HepG2 (cell line): ENCODE measurements at regions not wholly inside any gene's neighbourhood (a gene's known extent, or its start where the extent isn't known, plus 50 kb on each side); places are given as distances from the start of the nearest gene placed in this dataset.

Source experiments
- ATAC-seq: fragments of 200-7000 bp; cut with Tn5 transposase; 3 replicates; pipeline ENCODE4 v1.9.1; 2020; ENCODE audit warnings: mild to moderate bottlenecking, moderate library complexity
- BruUV-seq: library from RNA; stranded (reverse); fragments of 400-500 nt; replicated peaks from 2 replicates; lab custom pipeline; 2021; lab: Mats Ljungman, UMichigan
- CTCF ChIA-PET: fragments of 300-600 bp; formaldehyde crosslinking; extraction: SDS; loops from one replicate; lab custom pipeline; 2021; ENCODE audit warnings: low total read pairs, inconsistent platforms, low intra/inter-chr PET ratio; lab: Yijun Ruan, JAX
- POLR2A ChIA-PET: fragments of 350-600 bp; sonication (Branson Sonifier 250); formaldehyde crosslinking; loops from one replicate; lab custom pipeline; 2020; ENCODE audit warnings: antibody characterized with exemption, inconsistent platforms; lab: Yijun Ruan, JAX
- DNase-seq: peaks from one replicate; pipeline ENCODE4 v3.0.0-alpha.2; 2015; ENCODE audit warnings: low spot score
- FAIRE-seq: peaks from 3 replicates; lab custom pipeline; 2011; peaks lifted over from hg19 to GRCh38; lab: Jason Lieb, UNC
- H2AFZ ChIP-seq: one replicate; pipeline ENCODE4 v1.6.1; 2011; ENCODE audit warnings: low read length, inconsistent platforms
- H3K27ac ChIP-seq: fragments of 300-600 bp; 3 replicates; pipeline ENCODE4 v1.8.0; 2011; ENCODE audit warnings: mixed run types, mild to moderate bottlenecking, mixed read lengths, low read length, inconsistent platforms; ENCODE audit not compliant: insufficient read depth; ENCODE audit errors: extremely low read length
- H3K27me3 ChIP-seq, 2 experiments: fragments of 200-600 bp in 1 of 2; 2 replicates in 1 of 2; 3 replicates in 1 of 2; pipeline versions ENCODE4 v1.6.0 to v1.8.0; 2011; ENCODE audit warnings: low read length in 2 of 2, mild to moderate bottlenecking in 2 of 2, moderate library complexity in 2 of 2, inconsistent platforms in 1 of 2; ENCODE audit not compliant: insufficient read depth in 2 of 2, control insufficient read depth in 1 of 2
- H3K36me3 ChIP-seq, 2 experiments: fragments of 200-600 bp in 1 of 2; replicated peaks in 1 of 2; 2 replicates in 1 of 2; 3 replicates in 1 of 2; pipeline versions ENCODE4 v1.5.1 to v1.8.0; 2011; ENCODE audit warnings: low read length in 2 of 2, inconsistent platforms in 1 of 2; ENCODE audit not compliant: insufficient read depth in 2 of 2, control insufficient read depth in 1 of 2
- H3K4me1 ChIP-seq: 2 replicates; pipeline ENCODE4 v1.5.1; 2012; ENCODE audit warnings: low read length, inconsistent platforms; ENCODE audit not compliant: insufficient read depth
- H3K4me2 ChIP-seq: 2 replicates; pipeline ENCODE4 v1.6.0; 2011; ENCODE audit warnings: low read depth, low read length, inconsistent platforms
- H3K4me3 ChIP-seq, 3 experiments: fragments of 200-600 bp in 1 of 3; sonication (generic), shearing (Covaris generic) in 1 of 3; replicated peaks in 1 of 3; 2 replicates each; pipeline ENCODE4 v1.5.1; 2011 to 2016; ENCODE audit warnings: low read length in 3 of 3, inconsistent platforms in 2 of 3, low read depth in 2 of 3, mild to moderate bottlenecking in 2 of 3, control low read depth in 1 of 3, mixed read lengths in 1 of 3; ENCODE audit not compliant: insufficient read depth in 1 of 3
- H3K79me2 ChIP-seq: one replicate; pipeline ENCODE4 v1.6.1; 2011; ENCODE audit warnings: low read length, inconsistent platforms; ENCODE audit not compliant: insufficient read depth
- H3K9ac ChIP-seq: 2 replicates; pipeline ENCODE4 v1.6.0; 2011; ENCODE audit warnings: mild to moderate bottlenecking, low read depth, low read length, inconsistent platforms; ENCODE audit not compliant: insufficient read depth
- H3K9me3 ChIP-seq: 2 replicates; pipeline ENCODE4 v1.5.1; 2012; ENCODE audit warnings: mild to moderate bottlenecking, low read length
- H4K20me1 ChIP-seq: 2 replicates; pipeline ENCODE4 v1.6.0; 2011; ENCODE audit warnings: inconsistent platforms, mild to moderate bottlenecking, low read length, moderate library complexity; ENCODE audit not compliant: insufficient read depth
- FOSL2 ChIP-seq: sonication (generic); formaldehyde crosslinking; IDR thresholded peaks from 2 replicates; pipeline ENCODE4 v1.4.0; 2020; ENCODE audit warnings: missing genetic modification reagents
- IRF2 ChIP-seq: IDR thresholded peaks from 2 replicates; pipeline ENCODE4 v1.6.1; 2018; ENCODE audit warnings: missing genetic modification reagents, missing compliant biosample characterization
- NFE2L1 ChIP-seq: sonication (generic); formaldehyde crosslinking; IDR thresholded peaks from 2 replicates; pipeline ENCODE4 v1.4.0; 2020; ENCODE audit warnings: missing genetic modification reagents, mild to moderate bottlenecking, borderline replicate concordance
- SNAPC2 ChIP-seq: sonication (generic); formaldehyde crosslinking; IDR thresholded peaks from 2 replicates; pipeline ENCODE4 v1.8.1; 2022; ENCODE audit warnings: mild to moderate bottlenecking, missing genetic modification reagents
- SOX6 ChIP-seq, 2 experiments: fragments of 450-650 bp in 1 of 2; sonication (generic) in 1 of 2; formaldehyde crosslinking in 1 of 2; IDR thresholded peaks; 2 replicates each; pipeline versions ENCODE4 v1.4.0 to v1.6.1; 2017 to 2020; ENCODE audit warnings: antibody characterized with exemption in 1 of 2, mild to moderate bottlenecking in 1 of 2, missing genetic modification reagents in 1 of 2
- U2AF1 ChIP-seq: fragments of 200-400 bp; formaldehyde crosslinking; optimal IDR thresholded peaks from 2 replicates; pipeline ENCODE3; 2017; ENCODE audit warnings: mild to moderate bottlenecking, low read depth, low read length
- ZNF260 ChIP-seq: sonication (generic); formaldehyde crosslinking; IDR thresholded peaks from 2 replicates; pipeline ENCODE4 v1.4.0; 2020; ENCODE audit warnings: missing genetic modification reagents, low read depth, mild to moderate bottlenecking, borderline replicate concordance
- ZNF296 ChIP-seq: sonication (generic); formaldehyde crosslinking; conservative IDR thresholded peaks from 2 replicates; pipeline ENCODE4 v1.5.0; 2020; ENCODE audit warnings: mild to moderate bottlenecking, missing genetic modification reagents
- ZNF776 ChIP-seq: sonication (generic); formaldehyde crosslinking; IDR thresholded peaks from 2 replicates; pipeline ENCODE4 v1.4.0; 2020; ENCODE audit warnings: mild to moderate bottlenecking, missing genetic modification reagents
- ZSCAN21 ChIP-seq: sonication (generic); formaldehyde crosslinking; IDR thresholded peaks from 2 replicates; pipeline ENCODE4 v1.8.0; 2022; ENCODE audit warnings: mild to moderate bottlenecking, missing genetic modification reagents, moderate library complexity, borderline replicate concordance
- in situ Hi-C: cut with HindIII; loops from 2 replicates; pipeline ENCODE4 v1.10.0; 2017; ENCODE audit warnings: low pct_unique_long_range_greater_than_20kb; ENCODE audit not compliant: extremely low pct_ligation_motif_present
- intact Hi-C: fragments of 100-400 bp; cut with micrococcal nuclease; formaldehyde crosslinking; loops from one replicate; pipeline ENCODE4 v1.10.0; 2022; ENCODE audit not compliant: unreplicated experiment
- TF ChIP-seq, protein P1 (sequence below): sonication (generic); formaldehyde crosslinking; IDR thresholded peaks from 2 replicates; pipeline ENCODE4 v1.4.0; 2020; ENCODE audit warnings: missing genetic modification reagents

DNA sequence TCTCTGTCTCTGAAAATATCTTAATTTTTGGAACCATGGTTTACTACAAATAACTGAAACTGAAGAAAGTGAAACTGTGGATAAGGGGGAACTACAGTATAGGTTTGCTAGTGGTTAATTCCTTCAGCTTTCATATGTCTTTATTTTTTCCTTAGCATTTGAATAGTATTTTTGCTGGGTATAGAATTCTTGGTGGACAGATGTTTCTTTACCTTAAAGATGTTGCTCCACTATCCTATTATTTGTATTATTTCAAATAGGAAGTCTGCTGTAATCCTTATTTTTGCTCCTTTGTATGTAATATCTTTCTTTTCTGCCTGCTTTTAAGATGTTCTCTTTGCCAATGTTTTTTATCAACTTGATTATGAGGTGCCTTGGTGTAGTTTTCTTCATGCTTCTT, 152.9 kb upstream of the ISL1 start:
- Histone ChIP-seq H3K4me1 (no peaks in the 10 kb centered on the region), H3K9ac (no peak overlapping the region), H3K4me2 (no peak overlapping the region), H2AFZ (no peak overlapping the region), H3K79me2 (no peaks in the 10 kb centered on the region), H4K20me1 (no peaks in the 10 kb centered on the region), H3K9me3 (peaks cover 15% of the 10 kb centered on the region; the same call in 1 of the 2 replicates), H3K27ac (no peak overlapping the region), H3K27me3 (no peaks in the 10 kb centered on the region; a peak in 1 of 5 replicates), H3K36me3 (no peaks in the 10 kb centered on the region), H3K4me3 (no peak overlapping the region)
- FAIRE-seq (no peak), DNase-seq (no peak), ATAC-seq (no peak)
- intact Hi-C loops (no loop called here), in situ Hi-C loops (no loop called here)
- ChIA-PET POLR2A (no interaction called here), CTCF (no interaction called here)
- TF ChIP-seq IRF2 (no peak), ZNF296 (CRISPR knock-in tag) (no peak), ZNF260 (CRISPR knock-in tag) (no peak), ZSCAN21 (CRISPR knock-in tag) (no peak), NFE2L1 (CRISPR knock-in tag) (no peak), SOX6 (IDR thresholded peaks at IDR 0.05) (no peak), SOX6 (CRISPR knock-in tag; IDR thresholded peaks at IDR 0.05) (no peak), ZNF776 (CRISPR knock-in tag) (no peak), U2AF1 (no peak), SNAPC2 (no peak), FOSL2 (CRISPR knock-in tag) (no peak)
- TF ChIP-seq, protein P1, sequence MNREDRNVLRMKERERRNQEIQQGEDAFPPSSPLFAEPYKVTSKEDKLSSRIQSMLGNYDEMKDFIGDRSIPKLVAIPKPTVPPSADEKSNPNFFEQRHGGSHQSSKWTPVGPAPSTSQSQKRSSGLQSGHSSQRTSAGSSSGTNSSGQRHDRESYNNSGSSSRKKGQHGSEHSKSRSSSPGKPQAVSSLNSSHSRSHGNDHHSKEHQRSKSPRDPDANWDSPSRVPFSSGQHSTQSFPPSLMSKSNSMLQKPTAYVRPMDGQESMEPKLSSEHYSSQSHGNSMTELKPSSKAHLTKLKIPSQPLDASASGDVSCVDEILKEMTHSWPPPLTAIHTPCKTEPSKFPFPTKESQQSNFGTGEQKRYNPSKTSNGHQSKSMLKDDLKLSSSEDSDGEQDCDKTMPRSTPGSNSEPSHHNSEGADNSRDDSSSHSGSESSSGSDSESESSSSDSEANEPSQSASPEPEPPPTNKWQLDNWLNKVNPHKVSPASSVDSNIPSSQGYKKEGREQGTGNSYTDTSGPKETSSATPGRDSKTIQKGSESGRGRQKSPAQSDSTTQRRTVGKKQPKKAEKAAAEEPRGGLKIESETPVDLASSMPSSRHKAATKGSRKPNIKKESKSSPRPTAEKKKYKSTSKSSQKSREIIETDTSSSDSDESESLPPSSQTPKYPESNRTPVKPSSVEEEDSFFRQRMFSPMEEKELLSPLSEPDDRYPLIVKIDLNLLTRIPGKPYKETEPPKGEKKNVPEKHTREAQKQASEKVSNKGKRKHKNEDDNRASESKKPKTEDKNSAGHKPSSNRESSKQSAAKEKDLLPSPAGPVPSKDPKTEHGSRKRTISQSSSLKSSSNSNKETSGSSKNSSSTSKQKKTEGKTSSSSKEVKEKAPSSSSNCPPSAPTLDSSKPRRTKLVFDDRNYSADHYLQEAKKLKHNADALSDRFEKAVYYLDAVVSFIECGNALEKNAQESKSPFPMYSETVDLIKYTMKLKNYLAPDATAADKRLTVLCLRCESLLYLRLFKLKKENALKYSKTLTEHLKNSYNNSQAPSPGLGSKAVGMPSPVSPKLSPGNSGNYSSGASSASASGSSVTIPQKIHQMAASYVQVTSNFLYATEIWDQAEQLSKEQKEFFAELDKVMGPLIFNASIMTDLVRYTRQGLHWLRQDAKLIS (CRISPR knock-in tag): no peak
- BruUV-seq: no TSS peak
